KOPT-K1 (cell line): ENCODE measurements at regions not wholly inside any gene's neighbourhood (a gene's known extent, or its start where the extent isn't known, plus 50 kb on each side); places are given as distances from the start of the nearest gene placed in this dataset.
"Not testable (repeated sequence)": the region's sequence is repeated elsewhere in the genome, so short reads cannot be mapped to it uniquely, and the experiment has no call there.

Source experiments
- H3K27ac ChIP-seq: fragments of 200-600 bp; sonication (generic); 2 replicates; pipeline ENCODE4 v1.5.1; 2016; ENCODE audit warnings: antibody characterized with exemption, mild to moderate bottlenecking, low read depth, low read length; ENCODE audit not compliant: poor library complexity, severe bottlenecking
- H3K36me3 ChIP-seq: fragments of 200-600 bp; sonication (generic); 2 replicates; pipeline ENCODE4 v1.5.1; 2017; ENCODE audit warnings: antibody characterized with exemption, mild to moderate bottlenecking, low read length, moderate library complexity; ENCODE audit not compliant: insufficient read depth
- H3K9me3 ChIP-seq: fragments of 200-600 bp; sonication (generic); 2 replicates; pipeline ENCODE4 v1.5.1; 2017; ENCODE audit warnings: antibody characterized with exemption, low read length, mild to moderate bottlenecking; ENCODE audit not compliant: insufficient read depth, poor library complexity, severe bottlenecking

- Histone ChIP-seq H3K36me3 (no peaks in the 10 kb centered on the region), H3K9me3 (no peaks in the 10 kb centered on the region), H3K27ac (no peak overlapping the region)
Observed at GRCh38 chr1:213573648-213574009, 414.1 kb upstream of the PROX1 start.

DNA sequence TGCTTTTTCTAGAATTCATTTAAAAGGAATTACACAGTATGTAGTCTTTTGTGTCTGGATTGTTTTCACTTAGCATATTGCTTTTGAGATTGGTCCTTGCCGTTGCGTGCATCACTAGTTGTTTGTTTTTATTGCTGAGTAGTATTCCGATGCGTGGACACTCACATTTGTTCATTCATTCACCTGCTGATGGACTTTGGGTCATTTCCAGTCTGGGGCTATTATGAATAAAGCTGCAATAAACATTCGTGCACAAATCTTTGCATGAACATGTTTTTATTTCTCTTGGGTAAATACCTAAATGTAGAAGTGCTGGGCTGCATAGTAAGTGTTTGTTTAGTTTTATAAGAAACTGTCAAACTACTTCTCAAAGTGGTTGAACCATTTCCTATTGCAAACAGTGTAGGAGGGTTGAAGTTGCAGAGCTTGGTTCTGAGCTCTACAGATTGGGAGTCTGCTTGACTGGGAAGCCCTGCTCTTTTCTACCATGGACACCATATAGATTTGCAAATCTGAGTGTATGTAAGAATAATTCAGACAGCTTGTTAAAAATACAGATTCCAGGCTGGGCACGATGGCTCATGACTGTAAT, 404.7 kb upstream of the PROX1 start:
- H3K9me3 ChIP-seq = no peaks in the 10 kb centered on the region
- no peaks in the 10 kb centered on the region for H3K36me3 ChIP-seq
- H3K27ac ChIP-seq = no peak overlapping the region

DNA sequence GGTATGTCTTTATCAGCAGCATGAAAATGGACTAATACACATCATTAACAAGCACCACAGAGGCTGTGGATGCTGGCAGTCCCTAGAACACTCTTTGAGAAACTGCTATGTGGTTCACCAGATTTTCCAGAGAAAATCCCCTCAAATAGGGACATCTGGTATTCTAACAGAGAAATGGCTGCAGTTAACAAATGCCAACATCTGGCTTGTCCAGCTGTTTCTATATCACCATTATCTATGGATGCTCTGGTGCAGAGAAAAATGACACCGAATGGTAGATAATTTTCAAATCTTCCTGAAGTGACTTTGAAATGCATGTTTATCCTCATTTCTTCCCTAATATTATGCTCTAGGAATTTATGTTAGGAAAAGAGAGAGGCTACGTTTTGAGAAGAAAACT, 403.5 kb upstream of the PROX1 start:
- Histone ChIP-seq H3K9me3 (no peaks in the 10 kb centered on the region), H3K36me3 (no peaks in the 10 kb centered on the region), H3K27ac (no peak overlapping the region)

- Histone ChIP-seq H3K36me3 (no peaks in the 10 kb centered on the region), H3K27ac (no peak overlapping the region), H3K9me3 (no peaks in the 10 kb centered on the region)
Observed at GRCh38 chr1:213585402-213585801, 402.4 kb upstream of the PROX1 start.

DNA sequence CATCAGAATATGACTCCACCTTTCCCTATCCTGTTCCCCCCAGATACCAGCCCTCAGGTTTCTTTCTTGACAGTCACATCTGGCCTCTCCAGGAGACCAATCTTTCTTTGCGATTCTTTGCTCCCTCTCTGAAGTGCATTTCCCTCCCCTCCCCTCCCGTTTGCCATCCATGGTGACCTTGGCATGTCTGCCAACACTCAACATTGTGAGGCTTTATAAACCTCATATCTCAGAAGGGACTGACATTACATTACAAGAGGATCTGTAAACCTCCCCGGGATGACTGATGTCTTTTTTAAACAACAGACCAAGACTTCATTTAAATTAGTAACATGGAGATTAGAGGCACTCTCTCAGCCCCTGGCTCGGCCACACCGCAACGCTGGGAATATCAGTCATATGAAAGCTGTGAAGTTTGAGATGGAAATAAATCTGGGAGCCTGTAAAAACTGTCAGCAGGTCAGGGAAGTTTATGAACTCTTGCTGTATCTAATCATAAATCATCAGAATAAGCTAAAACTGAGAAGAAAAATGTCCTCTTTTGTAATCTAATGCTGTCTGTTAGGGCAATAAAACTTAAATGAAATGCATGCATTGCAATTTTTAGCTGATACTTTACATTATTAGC, 401.7 kb upstream of the PROX1 start:
- no peaks in the 10 kb centered on the region for H3K9me3 ChIP-seq
- no peaks in the 10 kb centered on the region for H3K36me3 ChIP-seq
- H3K27ac ChIP-seq = no peak overlapping the region

DNA sequence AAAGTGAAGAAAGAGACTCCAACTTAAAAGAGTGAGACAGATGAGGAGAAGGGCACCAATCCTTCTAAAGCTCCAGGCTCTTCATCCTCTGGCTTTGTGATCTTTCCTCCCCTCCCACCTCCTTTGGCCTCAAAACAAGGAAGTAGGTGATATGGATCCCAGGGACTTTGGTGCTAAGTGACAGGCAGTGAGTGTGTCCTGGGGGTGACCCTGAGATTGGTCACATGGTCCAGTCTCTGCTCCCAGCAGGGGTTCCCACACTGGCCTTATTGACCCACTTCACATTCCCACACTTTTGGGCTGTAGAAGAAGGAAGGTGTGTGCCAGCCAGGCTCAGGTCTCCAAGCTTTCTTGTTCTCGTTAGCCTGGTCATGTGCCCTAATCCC, 401.2 kb upstream of the PROX1 start:
- Histone ChIP-seq H3K9me3 (no peaks in the 10 kb centered on the region), H3K27ac (no peak overlapping the region), H3K36me3 (no peaks in the 10 kb centered on the region)

DNA sequence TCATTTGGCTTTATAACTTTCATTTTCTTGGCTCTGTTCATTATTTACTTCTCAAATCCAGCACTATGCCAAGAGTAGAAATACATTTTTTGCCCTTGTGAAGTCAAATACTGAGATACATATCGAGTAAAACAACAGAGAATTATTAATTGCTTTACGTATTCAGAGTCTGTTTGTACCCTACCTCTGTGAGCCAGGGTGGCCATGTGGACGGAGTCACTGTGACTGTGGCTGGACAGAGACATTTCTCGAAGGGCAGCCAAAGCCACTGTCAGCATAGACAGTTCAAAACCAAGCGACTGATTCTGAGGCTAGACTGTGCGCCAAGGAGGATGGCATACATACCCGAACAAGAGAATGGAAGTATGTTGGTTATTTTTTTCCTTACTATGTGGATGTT, 391.0 kb upstream of the PROX1 start:
- no peaks in the 10 kb centered on the region for H3K36me3 ChIP-seq
- no peak overlapping the region for H3K27ac ChIP-seq
- no peaks in the 10 kb centered on the region for H3K9me3 ChIP-seq

DNA sequence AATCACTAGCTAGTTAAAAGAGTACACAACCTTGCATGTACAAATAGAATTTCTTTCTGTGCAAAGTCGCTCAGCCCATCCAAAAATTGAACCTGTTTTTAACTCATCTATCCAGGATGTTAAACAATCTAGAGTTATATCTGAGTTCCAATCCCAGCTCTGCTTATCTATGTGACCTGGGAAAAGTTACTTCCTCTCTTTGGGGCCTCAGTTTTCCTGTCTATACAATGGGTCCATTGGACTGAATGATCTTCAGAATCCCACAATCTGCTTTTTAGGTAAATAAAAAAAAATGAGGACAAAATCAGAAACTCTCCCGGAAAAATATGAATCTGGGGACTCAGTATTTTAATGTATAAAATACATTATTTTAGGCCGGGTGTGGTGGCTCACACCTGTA, 389.5 kb upstream of the PROX1 start:
- H3K36me3 ChIP-seq = no peaks in the 10 kb centered on the region
- no peak overlapping the region for H3K27ac ChIP-seq
- H3K9me3 ChIP-seq = no peaks in the 10 kb centered on the region

- no peaks in the 10 kb centered on the region for H3K36me3 ChIP-seq
- no peaks in the 10 kb centered on the region for H3K9me3 ChIP-seq
- H3K27ac ChIP-seq = no peak overlapping the region
Observed at GRCh38 chr1:213600879-213601278, 386.9 kb upstream of the PROX1 start.

DNA sequence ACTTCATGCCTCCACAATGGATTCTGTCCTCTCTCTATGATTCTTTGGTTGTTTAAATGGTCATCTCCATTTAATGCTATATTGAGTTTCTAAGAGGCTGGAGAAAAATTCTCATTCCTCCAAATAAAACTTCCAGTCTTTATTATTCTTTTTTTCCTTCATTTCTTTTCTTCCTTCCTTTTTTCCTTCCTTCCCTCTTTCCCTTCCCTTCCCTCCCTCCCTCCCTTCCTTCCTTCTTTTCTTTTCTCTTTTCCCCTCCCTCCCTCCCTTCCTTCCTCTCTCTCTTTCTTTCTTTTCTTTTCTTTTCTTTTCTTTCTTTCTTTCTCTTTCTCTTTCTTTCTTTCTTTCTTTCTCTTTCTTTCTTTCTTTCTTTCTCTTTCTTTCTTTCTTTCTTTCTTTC, 386.1 kb upstream of the PROX1 start:
- H3K9me3 ChIP-seq, H3K27ac ChIP-seq, H3K36me3 ChIP-seq: not testable (repeated sequence)

- Histone ChIP-seq H3K27ac (no peak overlapping the region), H3K36me3 (no peaks in the 10 kb centered on the region), H3K9me3 (no peaks in the 10 kb centered on the region)
Observed at GRCh38 chr1:213602796-213603486, 384.8 kb upstream of the PROX1 start.

DNA sequence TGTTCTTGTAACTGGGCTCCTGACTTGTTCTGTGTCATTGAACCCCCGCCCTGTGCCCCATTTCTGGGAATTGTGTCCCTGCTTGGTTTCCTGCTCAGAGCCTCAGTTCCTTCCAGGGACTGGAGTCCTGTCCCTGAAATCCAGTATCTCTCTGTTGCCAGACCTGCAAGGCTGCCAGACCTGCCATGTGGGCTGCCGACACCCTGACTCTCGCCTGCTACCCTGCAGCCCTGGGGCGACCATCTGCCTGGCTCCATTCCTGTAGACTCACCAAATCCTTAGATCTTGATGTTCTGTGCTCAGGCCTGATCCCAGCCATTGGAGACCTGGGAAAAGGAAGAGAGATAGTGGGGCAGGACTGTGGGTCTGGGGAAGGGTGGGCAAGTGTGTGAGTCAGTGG, 383.3 kb upstream of the PROX1 start:
- Histone ChIP-seq H3K36me3 (no peaks in the 10 kb centered on the region), H3K9me3 (no peaks in the 10 kb centered on the region), H3K27ac (no peak overlapping the region)

DNA sequence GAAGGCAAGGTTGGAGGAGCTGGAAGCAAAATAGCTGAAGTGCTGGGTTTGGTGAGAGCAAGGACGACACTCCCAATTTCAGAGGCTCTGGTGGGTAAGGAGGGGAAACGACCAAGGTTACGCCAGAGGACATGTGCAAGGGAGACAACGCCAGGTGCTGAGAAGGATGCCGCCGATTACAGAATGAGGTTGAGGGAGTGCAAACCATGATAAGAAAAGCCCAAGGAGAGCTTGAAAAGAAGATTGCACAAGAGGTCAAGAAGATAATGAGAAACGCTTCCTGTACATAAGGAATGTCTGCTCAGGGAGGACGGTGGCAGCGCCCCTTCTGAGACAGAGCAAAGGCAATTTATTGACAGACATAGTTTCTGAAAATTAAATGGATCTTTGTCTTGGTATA, 382.0 kb upstream of the PROX1 start:
- Histone ChIP-seq H3K9me3 (no peaks in the 10 kb centered on the region), H3K27ac (no peak overlapping the region), H3K36me3 (no peaks in the 10 kb centered on the region)

GRCh38 chr1:213606252-213606820, 381.4 kb upstream of the PROX1 start:
- H3K9me3 ChIP-seq = no peaks in the 10 kb centered on the region
- H3K36me3 ChIP-seq = no peaks in the 10 kb centered on the region
- no peak overlapping the region for H3K27ac ChIP-seq

GRCh38 chr1:213613549-213613948, 374.2 kb upstream of the PROX1 start:
- H3K9me3 ChIP-seq = no peaks in the 10 kb centered on the region
- no peaks in the 10 kb centered on the region for H3K36me3 ChIP-seq
- no peak overlapping the region for H3K27ac ChIP-seq
